Adrenal gland (tissue), 5 donors: ENCODE measurements at regions not wholly inside any gene's neighbourhood (a gene's known extent, or its start where the extent isn't known, plus 50 kb on each side); places are given as distances from the start of the nearest gene placed in this dataset.

Experiments
- CTCF ChIP-seq, 6 experiments: fragments of 450-650 bp in 4 of 6; fragments of 200-600 bp in 2 of 6; sonication (generic) in 1 of 6; IDR thresholded peaks; 1 replicate in 5 of 6; 2 replicates in 1 of 6; pipeline versions ENCODE4 v1.5.1 to v1.8.0; 2016 to 2021; ENCODE audit warnings: antibody characterized with exemption in 6 of 6, mild to moderate bottlenecking in 2 of 6, moderate library complexity in 1 of 6
- POLR2A ChIP-seq, 2 donors: fragments of 450-650 bp; IDR thresholded peaks; one replicate each; pipeline ENCODE4 v1.6.1; 2017; ENCODE audit warnings: antibody characterized with exemption in 2 of 2, mild to moderate bottlenecking in 2 of 2, moderate library complexity in 1 of 2
- donor health status: DM: no; HTN: no; CAD: no.

- TF ChIP-seq CTCF (IDR thresholded peaks at IDR 0.05): no peak
- no peak for TF ChIP-seq POLR2A (IDR thresholded peaks at IDR 0.05)
Measured at GRCh38 chr9:38185647-38186403, 116.8 kb upstream of the SHB start.
